NCI-H128 (cell line): ENCODE measurements at regions not wholly inside any gene's neighbourhood (a gene's known extent, or its start where the extent isn't known, plus 50 kb on each side); places are given as distances from the start of the nearest gene placed in this dataset.
"Not testable (repeated sequence)": the region's sequence is repeated elsewhere in the genome, so short reads cannot be mapped to it uniquely, and the experiment has no call there.

Experiments used
- DNase-seq: peaks from one replicate; lab custom pipeline; 2025; ENCODE audit not compliant: unreplicated experiment; lab: John Stamatoyannopoulos, UW

- DNase-seq = no peak
Measured at GRCh38 chr20:53728359-53728758, 134.7 kb upstream of the ZNF217 start.

- not testable (repeated sequence) for DNase-seq
Measured at GRCh38 chr20:53727239-53727638, 133.6 kb upstream of the ZNF217 start.

- DNase-seq = no peak
Measured at GRCh38 chr20:53725575-53725970, 131.9 kb upstream of the ZNF217 start.

- no peak for DNase-seq
Measured at GRCh38 chr20:53723621-53724020, 130.0 kb upstream of the ZNF217 start.

GRCh38 chr20:53723045-53723444, 129.4 kb upstream of the ZNF217 start:
- DNase-seq = no peak

DNA sequence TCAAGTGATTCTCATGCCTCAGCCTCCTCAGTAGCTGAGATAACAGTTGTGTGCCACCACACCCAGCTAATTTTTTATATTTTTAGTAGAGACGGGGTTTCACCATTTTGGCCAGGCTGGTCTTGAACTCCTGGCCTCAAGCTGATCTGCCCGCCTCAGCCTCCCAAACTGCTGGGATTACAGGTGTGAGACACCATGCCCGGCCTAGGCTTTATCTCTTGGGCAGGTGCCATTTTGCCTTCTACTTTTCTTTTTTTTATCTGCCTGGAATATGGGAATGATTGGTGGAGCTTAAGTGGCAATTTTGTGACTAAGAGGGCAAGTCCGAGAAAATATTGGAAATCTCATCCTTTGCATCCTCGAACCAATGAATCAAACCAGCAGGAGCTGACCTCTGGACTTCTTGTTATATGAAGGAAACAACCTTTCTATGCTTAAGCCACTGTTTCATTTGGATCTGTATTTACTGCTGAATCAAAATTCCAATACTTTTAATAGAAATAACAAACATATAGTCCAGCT, 128.9 kb upstream of the ZNF217 start:
- DNase-seq = no peak

- not testable (repeated sequence) for DNase-seq
Measured at GRCh38 chr20:53721445-53721963, 127.9 kb upstream of the ZNF217 start.

DNA sequence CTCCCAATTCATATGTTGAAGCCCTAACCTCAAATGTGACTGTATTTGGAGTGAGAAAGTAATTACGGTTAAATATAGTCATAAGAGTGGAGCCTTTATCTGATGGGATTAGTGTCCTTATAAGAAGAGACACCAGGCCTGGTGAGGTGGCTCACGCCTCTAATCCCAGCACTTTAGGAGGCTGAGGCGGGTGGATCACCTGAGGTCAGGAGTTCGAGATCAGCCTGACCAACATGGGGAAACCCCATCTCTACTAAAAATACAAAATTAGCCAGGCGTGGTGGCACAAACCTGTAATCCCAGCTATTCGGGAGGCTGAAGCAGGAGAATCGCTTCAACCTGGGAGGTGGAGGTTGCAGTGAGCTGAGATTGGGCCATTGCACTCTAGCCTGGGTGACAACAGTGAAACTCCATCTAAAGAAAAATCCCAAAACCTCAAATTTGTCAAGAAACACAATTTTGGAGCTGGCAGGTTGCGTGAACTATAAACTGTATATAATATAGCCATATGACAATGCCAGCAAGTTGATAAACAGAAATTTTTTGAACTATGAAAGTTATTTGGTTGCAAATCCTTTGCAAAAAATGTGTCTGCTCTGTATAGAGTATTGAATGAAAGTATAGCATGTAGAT, 125.6 kb upstream of the ZNF217 start:
- not testable (repeated sequence) for DNase-seq

GRCh38 chr20:53718142-53719021, 124.7 kb upstream of the ZNF217 start:
- DNase-seq = no peak

GRCh38 chr20:53716395-53716794, 122.8 kb upstream of the ZNF217 start:
- no peak for DNase-seq

- no peak for DNase-seq
Measured at GRCh38 chr20:53714524-53714923, 120.9 kb upstream of the ZNF217 start.

GRCh38 chr20:53713328-53714056, 119.9 kb upstream of the ZNF217 start:
- DNase-seq = no peak

DNA sequence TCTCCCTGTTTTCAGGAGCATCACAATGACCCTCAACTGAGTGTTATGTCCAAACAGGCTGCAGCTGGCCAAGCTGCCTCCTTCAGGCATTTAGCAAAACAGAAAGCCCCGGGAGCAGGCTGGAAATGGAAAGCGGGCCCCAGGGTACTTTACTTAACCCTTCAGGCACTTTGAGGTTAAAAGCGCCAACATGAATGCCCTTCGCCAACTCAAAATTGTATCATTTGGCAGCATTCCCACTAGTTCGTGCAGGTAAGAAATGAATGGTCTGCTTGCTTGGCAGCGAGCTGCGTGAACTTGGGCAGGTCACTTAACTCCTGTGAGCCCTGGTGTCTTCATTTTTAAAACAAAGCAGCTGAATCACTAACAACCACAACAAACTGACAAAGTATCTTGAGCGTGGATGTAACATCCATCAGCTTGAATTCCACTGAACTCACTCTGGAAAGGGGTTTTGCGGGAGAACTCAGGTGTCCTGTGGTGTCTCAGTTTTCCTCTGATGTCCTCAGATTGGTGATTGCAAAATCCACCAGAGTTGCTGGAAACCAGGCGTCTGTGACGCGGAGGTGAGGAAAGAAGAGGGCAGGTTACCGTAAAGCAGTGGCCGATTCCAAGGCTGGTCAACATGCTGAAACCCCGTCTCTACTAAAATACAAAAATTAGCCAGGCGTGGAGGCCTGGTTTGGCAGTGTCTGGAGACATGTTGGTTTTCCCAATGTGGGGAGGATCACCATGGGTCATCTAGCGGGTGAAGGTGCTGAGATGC, 118.8 kb upstream of the ZNF217 start:
- DNase-seq = no peak

GRCh38 chr20:53711333-53712211, 117.9 kb upstream of the ZNF217 start:
- DNase-seq = no peak

- DNase-seq = no peak
Measured at GRCh38 chr20:53708129-53708968, 114.7 kb upstream of the ZNF217 start.

GRCh38 chr20:53707371-53708055, 113.9 kb upstream of the ZNF217 start:
- DNase-seq = no peak

GRCh38 chr20:53706466-53707370, 113.1 kb upstream of the ZNF217 start:
- no peak for DNase-seq
